Left ventricle myocardium inferior (tissue), 1 donor: ENCODE measurements at regions not wholly inside any gene's neighbourhood (a gene's known extent, or its start where the extent isn't known, plus 50 kb on each side); places are given as distances from the start of the nearest gene placed in this dataset.

ENCODE experiments used
- DNase-seq: peaks from one replicate; pipeline ENCODE4 v3.0.0-alpha.2; 2020
- H3K27ac ChIP-seq: fragments of 200-600 bp; replicated peaks from 2 replicates; pipeline ENCODE4 v1.8.0; 2021
- H3K27me3 ChIP-seq: fragments of 200-600 bp; 2 replicates; pipeline ENCODE4 v1.8.0; 2021; ENCODE audit warnings: low read depth
- H3K36me3 ChIP-seq: fragments of 200-600 bp; 2 replicates; pipeline ENCODE4 v1.8.0; 2021
- H3K4me1 ChIP-seq: fragments of 200-600 bp; 2 replicates; pipeline ENCODE4 v1.8.0; 2021
- H3K4me3 ChIP-seq: fragments of 200-600 bp; 2 replicates; pipeline ENCODE4 v1.8.0; 2021; ENCODE audit warnings: mild to moderate bottlenecking, moderate library complexity
- H3K9me3 ChIP-seq: fragments of 200-600 bp; replicated peaks from 2 replicates; pipeline ENCODE4 v1.8.0; 2021
- CTCF ChIP-seq: fragments of 200-600 bp; IDR thresholded peaks from 2 replicates; pipeline ENCODE4 v1.8.0; 2021; ENCODE audit warnings: antibody characterized with exemption, mild to moderate bottlenecking, borderline replicate concordance
- intact Hi-C: fragments of 100-400 bp; cut with micrococcal nuclease; formaldehyde crosslinking; loops from one replicate; pipeline ENCODE4 v1.11.0; 2022
- donor health status: DM: no; HTN: yes; CAD: no; lungs with severe emphysema.

GRCh38 chr6:81694855-81695254 is 57.6 kb downstream of the TENT5A start:
- H3K4me3 ChIP-seq, result no peak overlapping the region
- intact Hi-C loops, result no loop called here
- no peaks in the 10 kb centered on the region for H3K27me3 ChIP-seq
- no peaks in the 10 kb centered on the region for H3K9me3 ChIP-seq
- no peak overlapping the region for H3K27ac ChIP-seq
- peaks cover 37% of the 10 kb centered on the region for H3K4me1 ChIP-seq
- no peak for TF ChIP-seq CTCF
- no peak for DNase-seq
- no peaks in the 10 kb centered on the region for H3K36me3 ChIP-seq

- Histone ChIP-seq H3K9me3 (no peaks in the 10 kb centered on the region), H3K27ac (no peak overlapping the region)
- intact Hi-C loops, result no loop called here
Observed at GRCh38 chr6:81694207-81694606, 58.3 kb downstream of the TENT5A start.

GRCh38 chr6:81693266-81693665 is 59.2 kb downstream of the TENT5A start:
- no peak overlapping the region for H3K4me3 ChIP-seq
- H3K36me3 ChIP-seq, result no peaks in the 10 kb centered on the region
- intact Hi-C loops, result no loop called here
- no peak for TF ChIP-seq CTCF
- no peaks in the 10 kb centered on the region for H3K27me3 ChIP-seq
- no peaks in the 10 kb centered on the region for H3K9me3 ChIP-seq
- no peak for DNase-seq
- no peak overlapping the region for H3K27ac ChIP-seq
- H3K4me1 ChIP-seq, result peaks cover 43% of the 10 kb centered on the region

More at GRCh38 chr6:81694207-81694606, 58.3 kb downstream of the TENT5A start:
- no peak overlapping the region for H3K4me3 ChIP-seq
- no peak for DNase-seq
- no peaks in the 10 kb centered on the region for H3K36me3 ChIP-seq
- peaks cover 43% of the 10 kb centered on the region for H3K4me1 ChIP-seq
- H3K27me3 ChIP-seq, result no peaks in the 10 kb centered on the region
- no peak for TF ChIP-seq CTCF

DNA sequence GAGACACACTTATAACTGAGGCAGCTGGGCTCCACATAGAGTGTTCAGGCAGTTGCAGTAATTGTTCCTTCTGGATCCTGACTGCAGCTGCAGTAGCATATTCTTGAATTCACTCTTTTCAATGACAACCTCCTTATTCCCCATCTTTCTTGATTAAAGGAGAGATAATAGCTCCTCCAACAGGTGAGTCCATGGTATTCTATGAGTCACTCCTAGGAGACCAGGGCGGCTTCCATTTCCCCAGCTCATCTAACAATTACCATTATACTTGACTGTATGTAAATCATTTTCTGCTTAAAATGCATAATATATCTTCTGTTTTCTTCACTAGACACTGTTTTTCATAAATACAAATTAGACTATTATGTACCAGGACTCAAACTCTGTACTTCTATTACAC is 62.4 kb downstream of the TENT5A start:
- Histone ChIP-seq H3K4me3 (no peak overlapping the region), H3K36me3 (no peaks in the 10 kb centered on the region), H3K27me3 (no peaks in the 10 kb centered on the region), H3K9me3 (no peaks in the 10 kb centered on the region), H3K27ac (no peak overlapping the region), H3K4me1 (peaks cover 22% of the 10 kb centered on the region)
- DNase-seq, result no peak
- intact Hi-C loops, result no loop called here
- TF ChIP-seq CTCF, result no peak

DNA sequence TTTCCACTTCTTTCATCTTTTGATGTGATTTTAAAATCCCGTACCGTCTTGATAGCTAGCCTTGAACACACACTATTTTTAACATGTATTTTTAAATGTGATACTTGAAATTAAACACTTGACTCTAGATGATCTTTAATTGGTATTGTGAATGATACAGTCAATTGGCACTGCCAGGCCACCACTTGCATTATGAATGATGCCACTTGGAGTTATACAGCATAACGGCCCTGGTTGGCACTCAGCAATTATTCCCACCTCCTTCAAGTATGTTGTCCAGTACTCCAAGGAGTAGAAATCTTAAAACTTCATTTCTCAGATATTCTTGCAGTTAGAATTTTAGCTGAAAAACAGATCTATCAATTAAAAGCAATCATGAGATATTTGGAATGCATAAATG is 62.9 kb downstream of the TENT5A start:
- no peak for DNase-seq
- H3K4me3 ChIP-seq, result no peak overlapping the region
- TF ChIP-seq CTCF, result no peak
- no peaks in the 10 kb centered on the region for H3K27me3 ChIP-seq
- no peak overlapping the region for H3K27ac ChIP-seq
- intact Hi-C loops, result no loop called here
- H3K36me3 ChIP-seq, result no peaks in the 10 kb centered on the region
- H3K4me1 ChIP-seq, result peaks cover 26% of the 10 kb centered on the region
- H3K9me3 ChIP-seq, result no peaks in the 10 kb centered on the region

DNA sequence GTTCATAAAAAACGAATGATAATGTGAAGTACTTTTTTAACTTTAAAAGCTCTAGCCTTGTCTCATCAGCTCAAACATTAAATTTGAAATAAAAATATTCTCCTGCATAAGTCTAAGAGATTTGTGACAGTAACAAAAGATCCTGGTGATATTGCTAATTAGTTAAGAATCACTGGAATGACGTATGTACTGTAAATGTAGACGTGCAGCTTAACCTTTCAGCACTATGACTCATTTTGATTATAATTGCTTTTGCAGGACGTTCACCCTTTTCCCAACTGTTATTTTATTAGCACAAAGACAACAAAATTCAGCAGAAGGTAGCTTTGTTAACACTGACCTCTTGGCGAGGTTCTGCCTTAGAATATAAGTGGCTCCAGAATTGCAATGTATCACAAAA is 68.6 kb downstream of the TENT5A start:
- Histone ChIP-seq H3K9me3 (peaks cover 2% of the 10 kb centered on the region), H3K27me3 (no peaks in the 10 kb centered on the region), H3K36me3 (no peaks in the 10 kb centered on the region), H3K4me1 (peaks cover 32% of the 10 kb centered on the region), H3K4me3 (no peak overlapping the region), H3K27ac (no peak overlapping the region)
- intact Hi-C loops, result no loop called here
- no peak for DNase-seq
- no peak for TF ChIP-seq CTCF
